ENCODE measurements at regions not wholly inside any gene's neighbourhood (a gene's known extent, or its start where the extent isn't known, plus 50 kb on each side); places are given as distances from the start of the nearest gene placed in this dataset.

GRCh38 chr21:15183813-15184257, 119.0 kb upstream of the NRIP1 start:
- no peak for TF ChIP-seq CTCF (IDR thresholded peaks at IDR 0.05)
- no peak for TF ChIP-seq POLR2AphosphoS5 (IDR thresholded peaks at IDR 0.05; ENCODE audit: low read depth, low read length)

Measured in Panc1 (cell line).